Fibroblast of the conjunctiva (primary cell): ENCODE measurements at regions not wholly inside any gene's neighbourhood (a gene's known extent, or its start where the extent isn't known, plus 50 kb on each side); places are given as distances from the start of the nearest gene placed in this dataset.
A peak's percentile ranks its signal among the peaks of the same experiment; 100 is the strongest.

Experiments used
- DNase-seq: peaks from one replicate; pipeline ENCODE4 v3.0.0-alpha.2; 2010; ENCODE audit warnings: low read depth

- no peak for DNase-seq
Observed at GRCh38 chrX:51437521-51437920, 58.9 kb downstream of the NUDT11 start.

GRCh38 chrX:51435101-51435500, 61.3 kb downstream of the NUDT11 start:
- no peak for DNase-seq

- DNase-seq = no peak
Observed at GRCh38 chrX:51421972-51422597, 74.3 kb downstream of the NUDT11 start.

- DNase-seq = peak; percentile 24
Observed at GRCh38 chrX:51420610-51421009, 75.8 kb downstream of the NUDT11 start.

- DNase-seq = no peak
Observed at GRCh38 chrX:51408462-51408861, 75.8 kb downstream of the NUDT10 start.

- no peak for DNase-seq
Observed at GRCh38 chrX:51407520-51408409, 75.1 kb downstream of the NUDT10 start.

GRCh38 chrX:51406688-51407519, 74.3 kb downstream of the NUDT10 start:
- DNase-seq = no peak

GRCh38 chrX:51404445-51404844, 71.8 kb downstream of the NUDT10 start:
- no peak for DNase-seq

- DNase-seq = peak; percentile 3
Observed at GRCh38 chrX:51395810-51396728, 63.4 kb downstream of the NUDT10 start.

- DNase-seq = no peak
Observed at GRCh38 chrX:51395480-51395809, 62.8 kb downstream of the NUDT10 start.
